K562 (cell line): ENCODE measurements at regions not wholly inside any gene's neighbourhood (a gene's known extent, or its start where the extent isn't known, plus 50 kb on each side); places are given as distances from the start of the nearest gene placed in this dataset.

Experiments used
- ATAC-seq: fragments of 200-7000 bp; cut with Tn5 transposase; 3 replicates; pipeline ENCODE4 v1.9.1; 2020; ENCODE audit warnings: moderate library complexity
- BruUV-seq: library from RNA; stranded (reverse); fragments of 400-500 nt; replicated peaks from 2 replicates; lab custom pipeline; 2021; lab: Mats Ljungman, UMichigan
- CTCF ChIA-PET: fragments of 300-600 bp; formaldehyde crosslinking; extraction: SDS; loops from one replicate; lab custom pipeline; 2021; ENCODE audit warnings: low intra/inter-chr PET ratio; lab: Yijun Ruan, JAX
- POLR2A ChIA-PET: fragments of 300-600, 350-650 bp; sonication (Branson Sonifier 250); formaldehyde crosslinking; extraction: SDS; loops from one replicate; lab custom pipeline; 2021; ENCODE audit warnings: antibody characterized with exemption, inconsistent platforms; lab: Yijun Ruan, JAX
- DNase-seq, 4 experiments: peaks; one replicate each; pipeline versions ENCODE4 v3.0.0 to v3.0.0-alpha.2; 2011 to 2018; ENCODE audit warnings: low spot score in 3 of 4, mixed read lengths in 3 of 4; ENCODE audit errors: extremely low read depth in 1 of 4
- FAIRE-seq: peaks from 2 replicates; lab custom pipeline; 2011; peaks lifted over from hg19 to GRCh38; lab: Jason Lieb, UNC
- H2AFZ ChIP-seq: 2 replicates; pipeline ENCODE4 v1.6.0; 2011; ENCODE audit warnings: low read depth, low read length, control low read depth, inconsistent platforms
- H3K27ac ChIP-seq: fragments of 200-600 bp; 3 replicates; pipeline ENCODE4 v1.8.0; 2011; ENCODE audit warnings: low read depth, mild to moderate bottlenecking, control low read depth, inconsistent platforms, low read length, moderate library complexity, mixed read lengths; ENCODE audit errors: extremely low read depth
- H3K27me3 ChIP-seq, 2 experiments: fragments of 300-600 bp in 1 of 2; 2 replicates in 1 of 2; 3 replicates in 1 of 2; pipeline versions ENCODE4 v1.6.0 to v1.8.0; 2011; ENCODE audit warnings: inconsistent platforms in 2 of 2, low read length in 2 of 2, mild to moderate bottlenecking in 1 of 2, mixed read lengths in 1 of 2, moderate library complexity in 1 of 2; ENCODE audit not compliant: control insufficient read depth in 2 of 2, insufficient read depth in 2 of 2
- H3K36me3 ChIP-seq: fragments of 300-600 bp; 3 replicates; pipeline ENCODE4 v1.8.0; 2011; ENCODE audit warnings: mild to moderate bottlenecking, low read length, inconsistent platforms; ENCODE audit not compliant: control insufficient read depth, insufficient read depth
- H3K4me1 ChIP-seq, 2 experiments: fragments of 200-600 bp in 1 of 2; replicated peaks in 1 of 2; 2 replicates in 1 of 2; 3 replicates in 1 of 2; pipeline versions ENCODE4 v1.5.1 to v1.8.0; 2011; ENCODE audit warnings: inconsistent platforms in 2 of 2, low read length in 2 of 2, mild to moderate bottlenecking in 1 of 2, mixed read lengths in 1 of 2, moderate library complexity in 1 of 2; ENCODE audit not compliant: control insufficient read depth in 2 of 2, insufficient read depth in 2 of 2
- H3K4me2 ChIP-seq: 2 replicates; pipeline ENCODE4 v1.6.1; 2011; ENCODE audit warnings: low read length, control low read depth, inconsistent platforms, mixed read lengths; ENCODE audit not compliant: insufficient read depth
- H3K4me3 ChIP-seq: fragments of 200-600 bp; sonication (generic), shearing (Covaris generic); 2 replicates; pipeline ENCODE4 v1.5.1; 2016; ENCODE audit warnings: control low read depth, inconsistent platforms
- H3K79me2 ChIP-seq: fragments of 200-600 bp; 3 replicates; pipeline ENCODE4 v1.8.0; 2011; ENCODE audit warnings: low read length, inconsistent platforms; ENCODE audit not compliant: control insufficient read depth, insufficient read depth
- H3K9ac ChIP-seq, 2 experiments: 2 replicates each; pipeline versions ENCODE4 v1.6.0 to v1.6.1; 2011; ENCODE audit warnings: low read depth in 2 of 2, low read length in 2 of 2, control low read depth in 1 of 2, inconsistent platforms in 1 of 2, mild to moderate bottlenecking in 1 of 2, mixed read lengths in 1 of 2; ENCODE audit not compliant: insufficient read depth in 1 of 2
- H3K9me1 ChIP-seq: one replicate; pipeline ENCODE4 v1.6.0; 2011; ENCODE audit warnings: inconsistent platforms, mild to moderate bottlenecking, low read length, moderate library complexity; ENCODE audit not compliant: control insufficient read depth, insufficient read depth
- H3K9me3 ChIP-seq: replicated peaks from 2 replicates; pipeline ENCODE4 v1.5.1; 2011; ENCODE audit warnings: low read depth, low read length, inconsistent platforms; ENCODE audit not compliant: control insufficient read depth, insufficient read depth
- H4K20me1 ChIP-seq: replicated peaks from 2 replicates; pipeline ENCODE4 v1.6.1; 2011; ENCODE audit warnings: low read length, inconsistent platforms, mixed read lengths; ENCODE audit not compliant: control insufficient read depth, insufficient read depth
- BRF1 ChIP-seq: IDR thresholded peaks from 3 replicates; pipeline ENCODE4 v1.6.1; 2011; ENCODE audit warnings: borderline replicate concordance, mild to moderate bottlenecking; ENCODE audit not compliant: insufficient read length; ENCODE audit errors: extremely low read depth
- EP400 ChIP-seq: fragments of 450-650 bp; IDR thresholded peaks from 2 replicates; pipeline ENCODE4 v1.6.1; 2017; ENCODE audit warnings: antibody characterized with exemption, mild to moderate bottlenecking, moderate library complexity
- HCFC1 ChIP-seq: IDR thresholded peaks from 2 replicates; pipeline ENCODE4 v1.6.1; 2012; ENCODE audit warnings: low read depth, low read length, improper control_type of control experiment
- MBD1 ChIP-seq: fragments of 250-450 bp; sonication (Bioruptor Pico); IDR thresholded peaks from 2 replicates; pipeline ENCODE4 v1.8.0; 2022; ENCODE audit warnings: inconsistent platforms
- MCM2 ChIP-seq: fragments of 450-650 bp; IDR thresholded peaks from 2 replicates; pipeline ENCODE4 v1.6.1; 2017; ENCODE audit warnings: low read depth, mild to moderate bottlenecking
- MTA1 ChIP-seq: fragments of 450-650 bp; IDR thresholded peaks from 2 replicates; pipeline ENCODE4 v1.6.1; 2017; ENCODE audit warnings: borderline replicate concordance
- OTX1 ChIP-seq: fragments of 450-650 bp; formaldehyde crosslinking; IDR thresholded peaks from 2 replicates; pipeline ENCODE4 v1.4.0; 2022; ENCODE audit warnings: mild to moderate bottlenecking
- RAD51 ChIP-seq: fragments of 450-650 bp; IDR thresholded peaks from 2 replicates; pipeline ENCODE4 v1.7.1; 2016; ENCODE audit warnings: low read depth, mild to moderate bottlenecking, borderline replicate concordance
- RHOXF2B ChIP-seq: fragments of 250-450 bp; sonication (Bioruptor Pico); conservative IDR thresholded peaks from 2 replicates; pipeline ENCODE4 v1.5.1; 2021
- SIN3A ChIP-seq, 2 experiments: fragments of 150-350 bp in 1 of 2; IDR thresholded peaks; 2 replicates each; pipeline ENCODE4 v1.6.1; 2011 to 2016; ENCODE audit warnings: borderline replicate concordance in 2 of 2, low read depth in 2 of 2, low read length in 2 of 2, mild to moderate bottlenecking in 2 of 2, moderate library complexity in 2 of 2; ENCODE audit not compliant: control insufficient read depth in 1 of 2
- SPI1 ChIP-seq: IDR thresholded peaks from 2 replicates; pipeline ENCODE4 v1.6.1; 2011; ENCODE audit warnings: low read depth, low read length, control low read depth, borderline replicate concordance
- SRSF3 ChIP-seq: fragments of 200-400 bp; formaldehyde crosslinking; IDR thresholded peaks from 2 replicates; pipeline ENCODE4 v1.6.1; 2016; ENCODE audit warnings: mild to moderate bottlenecking, low read length, moderate library complexity; ENCODE audit not compliant: insufficient read depth
- TRIM28 ChIP-seq: fragments of 450-650 bp; IDR thresholded peaks from 2 replicates; pipeline ENCODE4 v1.6.1; 2017
- ZNF41 ChIP-seq: fragments of 250-450 bp; sonication (Bioruptor Pico); conservative IDR thresholded peaks from 2 replicates; pipeline ENCODE4 v1.4.0; 2020; ENCODE audit warnings: mild to moderate bottlenecking
- ZNF644 ChIP-seq: fragments of 200-800 bp; sonication (Bioruptor generic); IDR thresholded peaks from 2 replicates; pipeline ENCODE4 v1.6.1; 2016; ENCODE audit warnings: low read depth, missing genetic modification characterization, missing compliant biosample characterization
- ZNF668 ChIP-seq: fragments of 250-450 bp; sonication (Bioruptor Pico); IDR thresholded peaks from 2 replicates; pipeline ENCODE4 v1.8.0; 2022; ENCODE audit warnings: mild to moderate bottlenecking, inconsistent platforms
- WGBS: fragments of 100-300 bp; shearing (Covaris generic); methylation state at CpG from one replicate; pipeline ENCODE4 v1.1.6; 2016; ENCODE audit warnings: low coverage, mixed read lengths; ENCODE audit not compliant: insufficient coverage; ENCODE audit errors: missing lambda C conversion rate; 5-methylcytosine and 5-hydroxymethylcytosine counted together
- in situ Hi-C: fragments of 300-500 bp; cut with MboI; formaldehyde crosslinking; loops from 4 replicates; pipeline ENCODE4 v1.15.0; 2018; ENCODE audit warnings: inconsistent platforms, mixed read lengths
- intact Hi-C: fragments of 100-400 bp; cut with micrococcal nuclease; formaldehyde crosslinking; loops from 2 replicates; pipeline ENCODE4 v1.14.2; 2022
- TF ChIP-seq, protein P1 (sequence below): fragments of 450-650 bp; formaldehyde crosslinking; IDR thresholded peaks from 2 replicates; pipeline ENCODE4 v1.4.0; 2022; ENCODE audit warnings: missing genetic modification characterization
- TF ChIP-seq, protein P2 (sequence below): fragments of 450-650 bp; IDR thresholded peaks from 2 replicates; pipeline ENCODE4 v1.6.1; 2016; ENCODE audit warnings: borderline replicate concordance

- no peaks in the 10 kb centered on the region for H3K9me1 ChIP-seq
- ATAC-seq (no peak), FAIRE-seq (no peak), DNase-seq (no peak)
- 0% methylated on average over 4 of the region's 4 CpGs for WGBS
- H3K79me2 ChIP-seq, result no peaks in the 10 kb centered on the region
- H3K27me3 ChIP-seq, result no peaks in the 10 kb centered on the region
- BruUV-seq, result no TSS peak
- TF ChIP-seq, protein P1, sequence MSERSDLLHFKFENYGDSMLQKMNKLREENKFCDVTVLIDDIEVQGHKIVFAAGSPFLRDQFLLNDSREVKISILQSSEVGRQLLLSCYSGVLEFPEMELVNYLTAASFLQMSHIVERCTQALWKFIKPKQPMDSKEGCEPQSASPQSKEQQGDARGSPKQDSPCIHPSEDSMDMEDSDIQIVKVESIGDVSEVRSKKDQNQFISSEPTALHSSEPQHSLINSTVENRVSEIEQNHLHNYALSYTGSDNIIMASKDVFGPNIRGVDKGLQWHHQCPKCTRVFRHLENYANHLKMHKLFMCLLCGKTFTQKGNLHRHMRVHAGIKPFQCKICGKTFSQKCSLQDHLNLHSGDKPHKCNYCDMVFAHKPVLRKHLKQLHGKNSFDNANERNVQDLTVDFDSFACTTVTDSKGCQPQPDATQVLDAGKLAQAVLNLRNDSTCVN (CRISPR knock-in tag), result no peak
- TF ChIP-seq ZNF644 (tag) (no peak), SIN3A (IDR thresholded peaks at IDR 0.05; ENCODE audit: borderline replicate concordance in 2 of 2, control insufficient read depth in 1 of 2, low read depth in 2 of 2, low read length in 2 of 2) (no peak), TRIM28 (no peak), BRF1 (no peak), MCM2 (no peak), EP400 (no peak), ZNF41 (CRISPR knock-in tag) (no peak), ZNF668 (no peak), SRSF3 (no peak), MBD1 (CRISPR knock-in tag) (no peak), SPI1 (no peak), OTX1 (CRISPR knock-in tag) (no peak), MTA1 (no peak), RHOXF2B (CRISPR knock-in tag) (no peak), HCFC1 (no peak), RAD51 (no peak)
- TF ChIP-seq, protein P2, sequence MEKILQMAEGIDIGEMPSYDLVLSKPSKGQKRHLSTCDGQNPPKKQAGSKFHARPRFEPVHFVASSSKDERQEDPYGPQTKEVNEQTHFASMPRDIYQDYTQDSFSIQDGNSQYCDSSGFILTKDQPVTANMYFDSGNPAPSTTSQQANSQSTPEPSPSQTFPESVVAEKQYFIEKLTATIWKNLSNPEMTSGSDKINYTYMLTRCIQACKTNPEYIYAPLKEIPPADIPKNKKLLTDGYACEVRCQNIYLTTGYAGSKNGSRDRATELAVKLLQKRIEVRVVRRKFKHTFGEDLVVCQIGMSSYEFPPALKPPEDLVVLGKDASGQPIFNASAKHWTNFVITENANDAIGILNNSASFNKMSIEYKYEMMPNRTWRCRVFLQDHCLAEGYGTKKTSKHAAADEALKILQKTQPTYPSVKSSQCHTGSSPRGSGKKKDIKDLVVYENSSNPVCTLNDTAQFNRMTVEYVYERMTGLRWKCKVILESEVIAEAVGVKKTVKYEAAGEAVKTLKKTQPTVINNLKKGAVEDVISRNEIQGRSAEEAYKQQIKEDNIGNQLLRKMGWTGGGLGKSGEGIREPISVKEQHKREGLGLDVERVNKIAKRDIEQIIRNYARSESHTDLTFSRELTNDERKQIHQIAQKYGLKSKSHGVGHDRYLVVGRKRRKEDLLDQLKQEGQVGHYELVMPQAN, result no peak
- H3K4me2 ChIP-seq, result no peak overlapping the region
- H3K9ac ChIP-seq, result no peak overlapping the region
- intact Hi-C loops (no loop called here), in situ Hi-C loops (no loop called here)
- no peak overlapping the region for H2AFZ ChIP-seq
- H3K9me3 ChIP-seq, result no peaks in the 10 kb centered on the region
- H3K27ac ChIP-seq, result no peak overlapping the region
- H3K4me1 ChIP-seq, result no peaks in the 10 kb centered on the region
- no peaks in the 10 kb centered on the region for H3K36me3 ChIP-seq
- no peak overlapping the region for H3K4me3 ChIP-seq
- H4K20me1 ChIP-seq, result no peaks in the 10 kb centered on the region
- ChIA-PET CTCF (no interaction called here), POLR2A (no interaction called here)
Measured at GRCh38 chr19:32122258-32122657, 223.2 kb upstream of the ZNF507 start.
